Activated naive CD8-positive, alpha-beta T cell treated with anti-CD3 and anti-CD28 coated beads for 36 hours (primary cell): ENCODE measurements at regions not wholly inside any gene's neighbourhood (a gene's known extent, or its start where the extent isn't known, plus 50 kb on each side); places are given as distances from the start of the nearest gene placed in this dataset.
A peak's percentile ranks its signal among the peaks of the same experiment; 100 is the strongest.

Source experiments
- DNase-seq: peaks from one replicate; pipeline ENCODE4 v3.0.0; 2021
- H3K27ac Mint-ChIP-seq: one replicate; pipeline ENCODE4 v1.8.0; 2022; ENCODE audit warnings: mild to moderate bottlenecking, moderate library complexity, mixed read lengths
- H3K27me3 Mint-ChIP-seq: one replicate; pipeline ENCODE4 v1.8.0; 2022; ENCODE audit warnings: mild to moderate bottlenecking, mixed read lengths
- H3K36me3 Mint-ChIP-seq: one replicate; pipeline ENCODE4 v1.8.0; 2021; ENCODE audit warnings: mild to moderate bottlenecking, mixed read lengths
- H3K4me1 Mint-ChIP-seq: one replicate; pipeline ENCODE4 v1.8.0; 2021; ENCODE audit warnings: mixed read lengths
- H3K4me3 Mint-ChIP-seq: one replicate; pipeline ENCODE4 v1.8.0; 2022; ENCODE audit warnings: mild to moderate bottlenecking, moderate library complexity, mixed read lengths
- H3K9me3 Mint-ChIP-seq: one replicate; pipeline ENCODE4 v1.8.0; 2022; ENCODE audit warnings: mixed read lengths

GRCh38 chr1:55387145-55387544 is 172.0 kb upstream of the USP24 start:
- peaks cover 11% of the 10 kb centered on the region for H3K27me3 Mint-ChIP-seq

GRCh38 chr1:55386456-55386855 is 171.3 kb upstream of the USP24 start:
- Mint-ChIP-seq H3K36me3 (no peaks in the 10 kb centered on the region), H3K27me3 (peaks cover 6% of the 10 kb centered on the region), H3K27ac (no peak overlapping the region), H3K9me3 (peaks cover 2% of the 10 kb centered on the region), H3K4me3 (no peak overlapping the region), H3K4me1 (no peaks in the 10 kb centered on the region)
- DNase-seq: no peak

More at GRCh38 chr1:55387145-55387544, 172.0 kb upstream of the USP24 start:
- H3K4me3 Mint-ChIP-seq: no peak overlapping the region
- H3K36me3 Mint-ChIP-seq: no peaks in the 10 kb centered on the region
- DNase-seq: no peak
- no peak overlapping the region for H3K27ac Mint-ChIP-seq
- no peaks in the 10 kb centered on the region for H3K4me1 Mint-ChIP-seq
- peaks cover 2% of the 10 kb centered on the region for H3K9me3 Mint-ChIP-seq

GRCh38 chr1:55385402-55386018 is 170.3 kb upstream of the USP24 start:
- Mint-ChIP-seq H3K9me3 (peaks cover 2% of the 10 kb centered on the region), H3K4me3 (no peak overlapping the region), H3K4me1 (no peaks in the 10 kb centered on the region), H3K27ac (no peak overlapping the region), H3K27me3 (peaks cover 5% of the 10 kb centered on the region), H3K36me3 (no peaks in the 10 kb centered on the region)
- no peak for DNase-seq

- DNase-seq: no peak
- Mint-ChIP-seq H3K27ac (no peak overlapping the region), H3K36me3 (no peaks in the 10 kb centered on the region), H3K4me1 (no peaks in the 10 kb centered on the region), H3K4me3 (no peak overlapping the region), H3K27me3 (peaks cover 5% of the 10 kb centered on the region), H3K9me3 (no peaks in the 10 kb centered on the region)
Measured at GRCh38 chr1:55384637-55385036, 169.5 kb upstream of the USP24 start.

GRCh38 chr1:55382806-55383305 is 167.7 kb upstream of the USP24 start:
- no peak overlapping the region for H3K4me3 Mint-ChIP-seq
- H3K4me1 Mint-ChIP-seq: no peaks in the 10 kb centered on the region
- H3K36me3 Mint-ChIP-seq: no peaks in the 10 kb centered on the region
- DNase-seq: no peak
- H3K27me3 Mint-ChIP-seq: peaks cover 3% of the 10 kb centered on the region
- H3K27ac Mint-ChIP-seq: no peak overlapping the region
- H3K9me3 Mint-ChIP-seq: no peaks in the 10 kb centered on the region

- no peak overlapping the region for H3K27ac Mint-ChIP-seq
- no peak for DNase-seq
- H3K4me1 Mint-ChIP-seq: no peaks in the 10 kb centered on the region
- no peaks in the 10 kb centered on the region for H3K27me3 Mint-ChIP-seq
- H3K36me3 Mint-ChIP-seq: no peaks in the 10 kb centered on the region
- no peaks in the 10 kb centered on the region for H3K9me3 Mint-ChIP-seq
- no peak overlapping the region for H3K4me3 Mint-ChIP-seq
Measured at GRCh38 chr1:55381983-55382382, 166.8 kb upstream of the USP24 start.

GRCh38 chr1:55381491-55381890 is 166.3 kb upstream of the USP24 start:
- H3K9me3 Mint-ChIP-seq: no peaks in the 10 kb centered on the region
- no peaks in the 10 kb centered on the region for H3K4me1 Mint-ChIP-seq
- H3K27me3 Mint-ChIP-seq: no peaks in the 10 kb centered on the region
- H3K4me3 Mint-ChIP-seq: no peak overlapping the region
- no peak overlapping the region for H3K27ac Mint-ChIP-seq
- no peak for DNase-seq
- no peaks in the 10 kb centered on the region for H3K36me3 Mint-ChIP-seq

- Mint-ChIP-seq H3K9me3 (no peaks in the 10 kb centered on the region), H3K36me3 (no peaks in the 10 kb centered on the region), H3K27me3 (no peaks in the 10 kb centered on the region), H3K4me1 (no peaks in the 10 kb centered on the region), H3K4me3 (no peak overlapping the region), H3K27ac (no peak overlapping the region)
- no peak for DNase-seq
Measured at GRCh38 chr1:55380355-55380970, 165.3 kb upstream of the USP24 start.

GRCh38 chr1:55378582-55378981 is 163.4 kb upstream of the USP24 start:
- Mint-ChIP-seq H3K4me1 (no peaks in the 10 kb centered on the region), H3K27me3 (no peaks in the 10 kb centered on the region), H3K27ac (no peak overlapping the region), H3K9me3 (no peaks in the 10 kb centered on the region), H3K4me3 (no peak overlapping the region), H3K36me3 (no peaks in the 10 kb centered on the region)
- peak; percentile 16 for DNase-seq

- no peak overlapping the region for H3K4me3 Mint-ChIP-seq
- H3K27me3 Mint-ChIP-seq: no peaks in the 10 kb centered on the region
- DNase-seq: no peak
- no peaks in the 10 kb centered on the region for H3K9me3 Mint-ChIP-seq
- no peaks in the 10 kb centered on the region for H3K36me3 Mint-ChIP-seq
- H3K27ac Mint-ChIP-seq: no peak overlapping the region
- no peaks in the 10 kb centered on the region for H3K4me1 Mint-ChIP-seq
Measured at GRCh38 chr1:55376897-55377296, 161.7 kb upstream of the USP24 start.

- no peak overlapping the region for H3K27ac Mint-ChIP-seq
- no peaks in the 10 kb centered on the region for H3K36me3 Mint-ChIP-seq
- H3K4me3 Mint-ChIP-seq: no peak overlapping the region
- DNase-seq: peak; percentile 14
- no peaks in the 10 kb centered on the region for H3K27me3 Mint-ChIP-seq
- H3K9me3 Mint-ChIP-seq: no peaks in the 10 kb centered on the region
- no peaks in the 10 kb centered on the region for H3K4me1 Mint-ChIP-seq
Measured at GRCh38 chr1:55375617-55376258, 160.6 kb upstream of the USP24 start.

GRCh38 chr1:55374801-55375616 is 159.8 kb upstream of the USP24 start:
- H3K36me3 Mint-ChIP-seq: no peaks in the 10 kb centered on the region
- H3K4me1 Mint-ChIP-seq: no peaks in the 10 kb centered on the region
- no peak for DNase-seq
- peaks cover 4% of the 10 kb centered on the region for H3K27me3 Mint-ChIP-seq
- no peak overlapping the region for H3K27ac Mint-ChIP-seq
- H3K4me3 Mint-ChIP-seq: no peak overlapping the region
- H3K9me3 Mint-ChIP-seq: no peaks in the 10 kb centered on the region

GRCh38 chr1:55374216-55374615 is 159.1 kb upstream of the USP24 start:
- Mint-ChIP-seq H3K4me3 (no peak overlapping the region), H3K27me3 (peaks cover 5% of the 10 kb centered on the region), H3K4me1 (no peaks in the 10 kb centered on the region), H3K9me3 (no peaks in the 10 kb centered on the region), H3K27ac (no peak overlapping the region), H3K36me3 (no peaks in the 10 kb centered on the region)
- no peak for DNase-seq

- Mint-ChIP-seq H3K36me3 (no peaks in the 10 kb centered on the region), H3K27me3 (peaks cover 9% of the 10 kb centered on the region), H3K27ac (no peak overlapping the region), H3K4me1 (no peaks in the 10 kb centered on the region), H3K4me3 (no peak overlapping the region), H3K9me3 (no peaks in the 10 kb centered on the region)
- no peak for DNase-seq
Measured at GRCh38 chr1:55369474-55369873, 154.3 kb upstream of the USP24 start.

GRCh38 chr1:55368698-55369097 is 153.5 kb upstream of the USP24 start:
- H3K27ac Mint-ChIP-seq: no peak overlapping the region
- no peaks in the 10 kb centered on the region for H3K4me1 Mint-ChIP-seq
- no peak overlapping the region for H3K4me3 Mint-ChIP-seq
- H3K9me3 Mint-ChIP-seq: no peaks in the 10 kb centered on the region
- H3K27me3 Mint-ChIP-seq: peaks cover 9% of the 10 kb centered on the region
- no peaks in the 10 kb centered on the region for H3K36me3 Mint-ChIP-seq
- no peak for DNase-seq
